Trophoblast cell (in vitro differentiated cells and primary cell): ENCODE measurements at regions not wholly inside any gene's neighbourhood (a gene's known extent, or its start where the extent isn't known, plus 50 kb on each side); places are given as distances from the start of the nearest gene placed in this dataset.

ENCODE experiments used
- DNase-seq, 2 donors: peaks; one replicate each; pipeline ENCODE4 v3.0.0-alpha.2; 2016
- H2AFZ ChIP-seq: 2 replicates; pipeline ENCODE4 v1.6.1; 2013; ENCODE audit warnings: low read length, moderate library complexity, mild to moderate bottlenecking; ENCODE audit not compliant: insufficient read depth, poor library complexity
- H2AK5ac ChIP-seq: 2 replicates; pipeline ENCODE4 v1.6.1; 2013; ENCODE audit warnings: mild to moderate bottlenecking, low read length
- H2BK120ac ChIP-seq: 2 replicates; pipeline ENCODE4 v1.6.1; 2013; ENCODE audit warnings: low read length, mild to moderate bottlenecking, moderate library complexity; ENCODE audit not compliant: insufficient read depth, poor library complexity
- H2BK12ac ChIP-seq: 2 replicates; pipeline ENCODE4 v1.6.1; 2013; ENCODE audit warnings: mild to moderate bottlenecking, low read length, moderate library complexity
- H2BK5ac ChIP-seq: 2 replicates; pipeline ENCODE4 v1.6.1; 2013; ENCODE audit warnings: low read length, low read depth, moderate library complexity, mild to moderate bottlenecking; ENCODE audit not compliant: poor library complexity
- H3K14ac ChIP-seq: 2 replicates; pipeline ENCODE4 v1.6.1; 2013; ENCODE audit warnings: mild to moderate bottlenecking, low read length
- H3K18ac ChIP-seq: 2 replicates; pipeline ENCODE4 v1.6.1; 2013; ENCODE audit warnings: mild to moderate bottlenecking, low read length
- H3K23ac ChIP-seq: 2 replicates; pipeline ENCODE4 v1.6.1; 2013; ENCODE audit warnings: low read length
- H3K27ac ChIP-seq: 2 replicates; pipeline ENCODE4 v1.5.1; 2013; ENCODE audit warnings: low read depth, mild to moderate bottlenecking, inconsistent platforms, low read length, moderate library complexity
- H3K27me3 ChIP-seq: 2 replicates; pipeline ENCODE4 v1.6.1; 2013; ENCODE audit warnings: inconsistent platforms, mild to moderate bottlenecking, low read length, moderate library complexity; ENCODE audit not compliant: insufficient read depth
- H3K36me3 ChIP-seq, 2 experiments: 1 replicate in 1 of 2; 2 replicates in 1 of 2; pipeline ENCODE4 v1.6.1; 2013; ENCODE audit warnings: low read length in 2 of 2, mild to moderate bottlenecking in 2 of 2, moderate library complexity in 1 of 2; ENCODE audit not compliant: insufficient read depth in 2 of 2, control insufficient read depth in 1 of 2
- H3K4ac ChIP-seq: 2 replicates; pipeline ENCODE4 v1.6.1; 2013; ENCODE audit warnings: low read depth, mild to moderate bottlenecking, low read length, moderate library complexity
- H3K4me1 ChIP-seq, 2 experiments: 1 replicate in 1 of 2; 2 replicates in 1 of 2; pipeline ENCODE4 v1.6.1; 2013; ENCODE audit warnings: low read length in 2 of 2, mild to moderate bottlenecking in 2 of 2, moderate library complexity in 1 of 2; ENCODE audit not compliant: insufficient read depth in 2 of 2, control insufficient read depth in 1 of 2
- H3K4me2 ChIP-seq: 2 replicates; pipeline ENCODE4 v1.6.1; 2013; ENCODE audit warnings: inconsistent platforms, mild to moderate bottlenecking, low read length, moderate library complexity
- H3K4me3 ChIP-seq: 2 replicates; pipeline ENCODE4 v1.5.1; 2013; ENCODE audit warnings: mild to moderate bottlenecking, low read depth, low read length, inconsistent platforms
- H3K79me1 ChIP-seq: one replicate; pipeline ENCODE4 v1.6.1; 2013; ENCODE audit warnings: low read length
- H3K79me2 ChIP-seq: 2 replicates; pipeline ENCODE4 v1.6.1; 2013; ENCODE audit warnings: low read length, mild to moderate bottlenecking; ENCODE audit not compliant: control insufficient read depth, insufficient read depth, poor library complexity
- H3K9ac ChIP-seq: 2 replicates; pipeline ENCODE4 v1.6.1; 2013; ENCODE audit warnings: mild to moderate bottlenecking, low read length
- H3K9me3 ChIP-seq: 2 replicates; pipeline ENCODE4 v1.6.1; 2013; ENCODE audit warnings: low read depth, mild to moderate bottlenecking, control low read depth, inconsistent platforms, low read length; ENCODE audit not compliant: insufficient read depth
- H4K12ac ChIP-seq: 2 replicates; pipeline ENCODE4 v1.6.1; 2013; ENCODE audit warnings: low read depth, mild to moderate bottlenecking, low read length, moderate library complexity
- H4K8ac ChIP-seq: 2 replicates; pipeline ENCODE4 v1.6.1; 2013; ENCODE audit warnings: low read depth, mild to moderate bottlenecking, low read length, moderate library complexity
- H4K91ac ChIP-seq: one replicate; pipeline ENCODE4 v1.6.1; 2013; ENCODE audit warnings: low read depth, mild to moderate bottlenecking, low read length, moderate library complexity
- WGBS: extraction: QIAGEN DNeasy Blood & Tissue Kit; methylation state at CpG from one replicate; pipeline ENCODE4 v1.1.7; 2013; ENCODE audit warnings: missing lambda C conversion rate; ENCODE audit not compliant: insufficient read length, insufficient coverage; ENCODE audit errors: extremely low coverage; 5-methylcytosine and 5-hydroxymethylcytosine counted together

GRCh38 chr4:28475381-28475780 is 1614.7 kb downstream of the STIM2 start:
- no peak for DNase-seq
- Histone ChIP-seq H4K8ac (no peak overlapping the region), H2AFZ (no peak overlapping the region), H4K12ac (no peak overlapping the region), H4K91ac (no peak overlapping the region), H3K79me1 (no peaks in the 10 kb centered on the region), H3K23ac (no peak overlapping the region), H3K4me2 (no peak overlapping the region), H3K9ac (no peak overlapping the region), H2BK12ac (no peak overlapping the region), H3K14ac (no peak overlapping the region), H3K79me2 (no peaks in the 10 kb centered on the region), H2BK5ac (no peak overlapping the region), H2AK5ac (no peak overlapping the region), H3K36me3 (no peaks in the 10 kb centered on the region), H3K27me3 (no peaks in the 10 kb centered on the region), H3K9me3 (no peaks in the 10 kb centered on the region), H2BK120ac (no peak overlapping the region), H3K4ac (no peak overlapping the region), H3K4me3 (no peak overlapping the region), H3K4me1 (peaks cover 0 to 4% of the 10 kb centered on the region in 2 experiments), H3K18ac (no peak overlapping the region), H3K27ac (no peak overlapping the region)
- WGBS: no CpG with 5 or more reads among the region's 1 CpG

- no peaks in the 10 kb centered on the region for H3K79me2 ChIP-seq
- H3K79me1 ChIP-seq: no peaks in the 10 kb centered on the region
- no peak for DNase-seq
- H3K18ac ChIP-seq: no peak overlapping the region
- no peak overlapping the region for H3K4me2 ChIP-seq
- peaks cover 0 to 4% of the 10 kb centered on the region in 2 experiments for H3K4me1 ChIP-seq
- H2BK5ac ChIP-seq: no peak overlapping the region
- H3K23ac ChIP-seq: no peak overlapping the region
- no peak overlapping the region for H3K4ac ChIP-seq
- H2AFZ ChIP-seq: no peak overlapping the region
- no CpG with 5 or more reads among the region's 3 CpGs for WGBS
- H2BK120ac ChIP-seq: no peak overlapping the region
- peaks cover 0 to 1% of the 10 kb centered on the region in 2 experiments for H3K36me3 ChIP-seq
- H3K9ac ChIP-seq: no peak overlapping the region
- no peaks in the 10 kb centered on the region for H3K27me3 ChIP-seq
- H2AK5ac ChIP-seq: no peak overlapping the region
- H3K9me3 ChIP-seq: no peaks in the 10 kb centered on the region
- H3K4me3 ChIP-seq: no peak overlapping the region
- H3K14ac ChIP-seq: no peak overlapping the region
- no peak overlapping the region for H4K12ac ChIP-seq
- no peak overlapping the region for H4K91ac ChIP-seq
- H3K27ac ChIP-seq: no peak overlapping the region
- no peak overlapping the region for H2BK12ac ChIP-seq
- no peak overlapping the region for H4K8ac ChIP-seq
These were observed 1619.0 kb downstream of the STIM2 start for GRCh38 chr4:28479666-28480065.

DNA sequence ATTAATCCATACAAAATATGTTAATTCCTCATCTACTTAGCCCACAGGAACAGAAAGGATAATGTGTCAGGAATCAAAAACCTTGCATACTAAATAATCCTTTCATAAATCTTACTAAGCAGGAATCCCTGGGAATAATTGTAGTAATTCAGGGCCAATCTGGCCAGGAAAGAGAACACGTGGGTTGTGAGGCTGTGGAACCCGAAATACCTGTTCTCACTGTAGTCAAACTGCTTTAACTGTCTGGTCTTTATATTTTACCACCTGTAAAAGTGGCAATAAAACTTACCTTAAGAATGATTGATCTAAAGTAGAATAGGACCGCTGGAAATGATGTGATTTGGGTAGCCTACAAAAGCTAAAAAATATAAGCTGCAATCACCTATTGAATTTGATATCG is 1620.9 kb downstream of the STIM2 start:
- Histone ChIP-seq H2BK120ac (no peak overlapping the region), H3K9me3 (no peaks in the 10 kb centered on the region), H2BK12ac (no peak overlapping the region), H3K9ac (no peak overlapping the region), H3K23ac (no peak overlapping the region), H3K27ac (no peak overlapping the region), H2AK5ac (no peak overlapping the region), H3K36me3 (peaks cover 0 to 1% of the 10 kb centered on the region in 2 experiments), H4K12ac (no peak overlapping the region), H2BK5ac (no peak overlapping the region), H3K27me3 (no peaks in the 10 kb centered on the region), H3K4me3 (no peak overlapping the region), H3K4me1 (peaks cover 0 to 4% of the 10 kb centered on the region in 2 experiments), H3K14ac (no peak overlapping the region), H3K4me2 (no peak overlapping the region), H3K4ac (no peak overlapping the region), H3K79me2 (no peaks in the 10 kb centered on the region), H4K8ac (no peak overlapping the region), H4K91ac (no peak overlapping the region), H2AFZ (no peak overlapping the region), H3K79me1 (no peaks in the 10 kb centered on the region), H3K18ac (no peak overlapping the region)
- no CpG with 5 or more reads among the region's 4 CpGs for WGBS
- DNase-seq: no peak

- no peak overlapping the region for H3K23ac ChIP-seq
- peaks cover 0 to 4% of the 10 kb centered on the region in 2 experiments for H3K4me1 ChIP-seq
- H3K9me3 ChIP-seq: no peaks in the 10 kb centered on the region
- no peak overlapping the region for H4K8ac ChIP-seq
- H3K4me3 ChIP-seq: no peak overlapping the region
- no peak overlapping the region for H2BK12ac ChIP-seq
- no peak overlapping the region for H3K27ac ChIP-seq
- no peak overlapping the region for H3K18ac ChIP-seq
- H3K4me2 ChIP-seq: no peak overlapping the region
- DNase-seq: peak in 1 of 2 donors; percentile 9
- no peaks in the 10 kb centered on the region for H3K79me2 ChIP-seq
- no peak overlapping the region for H2BK5ac ChIP-seq
- H3K4ac ChIP-seq: no peak overlapping the region
- no peak overlapping the region for H4K91ac ChIP-seq
- no peak overlapping the region for H2BK120ac ChIP-seq
- H4K12ac ChIP-seq: no peak overlapping the region
- H3K36me3 ChIP-seq: peaks cover 0 to 1% of the 10 kb centered on the region in 2 experiments
- H3K9ac ChIP-seq: no peak overlapping the region
- H2AFZ ChIP-seq: no peak overlapping the region
- H2AK5ac ChIP-seq: no peak overlapping the region
- H3K27me3 ChIP-seq: no peaks in the 10 kb centered on the region
- H3K79me1 ChIP-seq: no peaks in the 10 kb centered on the region
- WGBS: no CpG with 5 or more reads among the region's 7 CpGs
- no peak overlapping the region for H3K14ac ChIP-seq
These were observed 1622.1 kb downstream of the STIM2 start for GRCh38 chr4:28482580-28483270.
